ENCODE measurements at regions not wholly inside any gene's neighbourhood (a gene's known extent, or its start where the extent isn't known, plus 50 kb on each side); places are given as distances from the start of the nearest gene placed in this dataset.
"Not testable (repeated sequence)": the region's sequence is repeated elsewhere in the genome, so short reads cannot be mapped to it uniquely, and the experiment has no call there.

DNA sequence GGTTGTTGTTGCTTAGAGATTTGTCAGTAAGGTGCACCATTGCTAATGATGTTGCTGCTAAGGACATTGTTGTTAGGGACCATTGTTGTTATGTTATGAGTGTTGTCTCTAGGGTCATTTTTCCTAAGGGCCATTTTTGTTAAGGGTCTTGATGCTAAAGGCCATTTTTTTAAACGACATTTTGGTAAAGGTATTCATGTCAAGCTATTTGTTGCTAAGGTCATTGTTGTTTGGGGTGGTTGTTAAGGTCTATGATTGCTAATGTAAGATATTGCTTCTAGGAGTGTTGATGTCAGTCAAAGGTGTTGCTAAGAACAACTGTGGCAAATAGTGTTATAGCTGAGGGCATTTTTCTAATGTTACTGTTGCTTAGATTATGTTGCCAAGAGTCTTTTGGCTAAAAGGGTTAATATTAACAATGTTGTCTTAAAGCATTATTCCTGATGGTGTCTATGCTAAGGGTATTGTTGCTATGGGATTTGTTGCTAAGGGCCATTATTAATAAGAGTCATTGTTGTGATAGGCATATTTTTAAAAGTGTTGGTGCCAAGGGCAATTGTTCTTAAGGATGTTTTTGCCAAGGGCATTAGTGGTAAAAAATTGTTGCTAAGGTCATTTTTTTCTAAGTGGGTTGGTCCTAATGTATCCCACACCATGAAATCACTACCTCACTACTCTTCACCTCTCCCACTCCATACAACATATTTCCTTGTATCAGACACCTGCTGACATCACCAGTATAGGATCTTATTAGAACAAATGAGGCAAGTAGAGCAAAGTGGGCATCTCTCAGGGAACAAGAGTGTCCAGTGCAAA lies 56.2 kb downstream of the SPATA31A6 start:
- H3K27ac ChIP-seq (ENCODE audit: low read depth, low read length); H3K9me3 ChIP-seq (ENCODE audit: control insufficient read depth, insufficient read depth, low read depth, low read length); H3K4me1 ChIP-seq (ENCODE audit: control insufficient read depth, insufficient read depth, low read length); H3K4me3 ChIP-seq (ENCODE audit: low read depth, low read length); H3K36me3 ChIP-seq (ENCODE audit: control insufficient read depth, insufficient read depth, low read length); H3K27me3 ChIP-seq (ENCODE audit: control insufficient read depth, insufficient read depth, low read length); H3K9ac ChIP-seq (ENCODE audit: low read length): not testable (repeated sequence)

DNA sequence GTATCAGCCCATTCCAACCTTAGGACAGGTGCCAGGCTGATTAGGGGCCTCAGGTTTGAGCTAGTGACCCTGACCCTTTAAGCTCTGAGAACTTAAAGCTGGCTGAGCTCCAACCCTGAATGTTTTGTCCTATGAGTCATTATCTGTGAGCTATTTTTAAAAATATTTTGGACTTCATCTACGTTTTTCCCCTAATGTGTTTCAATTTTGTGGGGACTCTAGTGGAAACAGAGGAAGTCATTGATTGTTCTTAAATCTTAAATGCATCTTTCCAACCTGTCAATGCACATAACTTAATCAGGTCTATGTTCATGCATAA lies 56.8 kb downstream of the SPATA31A6 start:
- not testable (repeated sequence) for H3K27ac ChIP-seq (ENCODE audit: low read depth, low read length); H3K9me3 ChIP-seq (ENCODE audit: control insufficient read depth, insufficient read depth, low read depth, low read length); H3K4me3 ChIP-seq (ENCODE audit: low read depth, low read length); H3K27me3 ChIP-seq (ENCODE audit: control insufficient read depth, insufficient read depth, low read length); H3K36me3 ChIP-seq (ENCODE audit: control insufficient read depth, insufficient read depth, low read length); H3K9ac ChIP-seq (ENCODE audit: low read length); H3K4me1 ChIP-seq (ENCODE audit: control insufficient read depth, insufficient read depth, low read length)

DNA sequence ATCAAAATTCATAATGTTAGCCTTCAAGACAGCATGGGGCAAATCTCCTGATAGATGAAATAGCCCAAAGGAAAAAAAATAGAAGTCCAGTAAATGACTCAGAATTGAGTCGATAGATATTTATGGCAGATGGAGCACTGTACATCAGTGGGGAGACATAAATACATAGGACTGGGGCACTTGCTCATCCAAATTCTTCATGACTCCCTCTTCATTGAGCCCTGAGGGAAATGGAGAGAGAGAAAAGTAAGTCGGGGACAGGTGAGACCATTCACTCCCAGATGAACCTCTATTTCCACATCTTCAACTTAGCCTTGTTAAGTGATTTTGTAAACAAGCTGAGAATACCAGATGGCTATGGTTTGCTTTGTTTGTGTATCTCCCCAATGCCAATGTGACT lies 59.8 kb downstream of the SPATA31A6 start:
- not testable (repeated sequence) for H3K27ac ChIP-seq (ENCODE audit: low read depth, low read length); H3K9me3 ChIP-seq (ENCODE audit: control insufficient read depth, insufficient read depth, low read depth, low read length); H3K27me3 ChIP-seq (ENCODE audit: control insufficient read depth, insufficient read depth, low read length); H3K4me1 ChIP-seq (ENCODE audit: control insufficient read depth, insufficient read depth, low read length); H3K36me3 ChIP-seq (ENCODE audit: control insufficient read depth, insufficient read depth, low read length); H3K4me3 ChIP-seq (ENCODE audit: low read depth, low read length); H3K9ac ChIP-seq (ENCODE audit: low read length)

DNA sequence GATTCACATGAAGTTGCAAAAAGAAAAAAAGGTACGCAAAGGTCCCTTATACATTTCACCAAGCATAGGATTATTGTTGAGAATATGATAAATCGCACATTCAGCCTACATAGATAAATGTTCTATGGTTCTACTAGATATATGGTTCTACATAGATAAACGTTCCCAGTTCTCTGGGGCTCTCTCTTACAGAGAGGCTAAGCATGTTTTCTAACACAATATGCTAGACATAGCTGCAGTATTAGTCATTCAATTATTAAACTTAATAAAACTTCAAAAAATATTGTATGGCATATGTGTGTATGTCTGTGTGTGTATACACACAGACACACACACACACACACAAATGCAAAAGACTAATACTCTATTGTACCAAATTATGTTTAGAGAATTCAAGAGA lies 60.4 kb downstream of the SPATA31A6 start:
- not testable (repeated sequence) for H3K4me1 ChIP-seq (ENCODE audit: control insufficient read depth, insufficient read depth, low read length); H3K9ac ChIP-seq (ENCODE audit: low read length); H3K27me3 ChIP-seq (ENCODE audit: control insufficient read depth, insufficient read depth, low read length); H3K36me3 ChIP-seq (ENCODE audit: control insufficient read depth, insufficient read depth, low read length); H3K9me3 ChIP-seq (ENCODE audit: control insufficient read depth, insufficient read depth, low read depth, low read length); H3K4me3 ChIP-seq (ENCODE audit: low read depth, low read length); H3K27ac ChIP-seq (ENCODE audit: low read depth, low read length)

DNA sequence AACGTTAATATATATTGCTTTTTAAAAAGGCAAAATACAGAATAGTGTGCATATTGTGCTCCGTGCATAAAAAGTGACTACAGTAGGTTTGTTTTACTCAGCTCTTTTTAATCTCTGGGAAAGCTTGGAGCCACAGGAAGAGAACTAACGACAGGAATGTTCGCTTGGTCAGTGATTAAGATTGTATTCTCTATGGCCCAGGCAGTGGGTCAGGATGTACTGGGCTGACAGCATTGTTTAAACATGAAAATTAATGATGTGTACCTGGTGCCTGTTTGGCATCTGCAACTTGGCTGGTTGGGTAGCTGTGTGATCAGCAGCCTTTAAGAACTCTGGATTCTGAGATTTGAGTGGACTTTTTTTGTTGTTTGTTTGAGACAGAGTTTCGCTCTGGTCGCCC lies 85.3 kb downstream of the SPATA31A6 start:
- not testable (repeated sequence) for H3K4me3 ChIP-seq (ENCODE audit: low read depth, low read length); H3K9ac ChIP-seq (ENCODE audit: low read length); H3K4me1 ChIP-seq (ENCODE audit: control insufficient read depth, insufficient read depth, low read length); H3K27ac ChIP-seq (ENCODE audit: low read depth, low read length); H3K9me3 ChIP-seq (ENCODE audit: control insufficient read depth, insufficient read depth, low read depth, low read length); H3K27me3 ChIP-seq (ENCODE audit: control insufficient read depth, insufficient read depth, low read length); H3K36me3 ChIP-seq (ENCODE audit: control insufficient read depth, insufficient read depth, low read length)

DNA sequence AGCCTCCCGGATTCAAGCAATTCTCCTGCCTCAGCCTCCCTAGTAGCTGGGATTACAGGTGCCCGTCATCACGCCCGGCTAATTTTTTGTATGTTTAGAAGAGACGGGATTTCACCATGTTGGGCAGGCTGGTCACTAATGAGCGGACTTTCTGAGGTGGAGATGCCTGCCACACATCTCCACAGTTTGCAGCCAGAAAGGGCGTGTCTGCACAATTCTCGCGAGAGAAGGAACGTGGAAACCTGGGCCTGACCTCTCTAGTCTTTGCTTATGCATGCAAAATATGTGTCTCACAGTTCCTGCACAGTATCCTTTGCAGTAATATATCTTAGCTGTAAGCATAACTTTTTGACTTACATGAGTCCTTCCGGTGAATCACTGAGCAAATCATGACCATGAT lies 85.7 kb downstream of the SPATA31A6 start:
- not testable (repeated sequence) for H3K4me1 ChIP-seq (ENCODE audit: control insufficient read depth, insufficient read depth, low read length)

DNA sequence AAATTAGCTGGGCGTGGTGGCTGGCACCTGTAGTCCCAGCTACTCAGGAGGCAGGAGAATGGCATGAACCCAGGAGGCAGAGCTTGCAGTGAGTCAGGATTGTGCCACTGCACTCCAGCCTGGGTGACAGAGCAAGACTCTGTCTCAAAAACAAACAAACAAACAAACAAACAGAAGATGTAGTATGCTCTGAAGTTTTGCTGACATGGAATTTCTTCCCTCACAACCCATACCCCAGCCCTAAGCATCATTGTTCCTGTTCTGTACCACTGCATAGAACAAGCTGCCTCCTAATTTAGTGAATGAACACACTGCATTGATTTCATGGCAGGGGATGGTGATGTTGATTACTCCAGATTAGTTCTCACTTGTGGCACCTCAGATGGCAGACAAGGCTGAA lies 89.7 kb downstream of the SPATA31A6 start:
- H3K36me3 ChIP-seq (ENCODE audit: control insufficient read depth, insufficient read depth, low read length); H3K4me3 ChIP-seq (ENCODE audit: low read depth, low read length); H3K9me3 ChIP-seq (ENCODE audit: control insufficient read depth, insufficient read depth, low read depth, low read length); H3K27me3 ChIP-seq (ENCODE audit: control insufficient read depth, insufficient read depth, low read length); H3K4me1 ChIP-seq (ENCODE audit: control insufficient read depth, insufficient read depth, low read length); H3K9ac ChIP-seq (ENCODE audit: low read length); H3K27ac ChIP-seq (ENCODE audit: low read depth, low read length): not testable (repeated sequence)

More for the DNA sequence above, 85.7 kb downstream of the SPATA31A6 start:
- H3K9me3 ChIP-seq (ENCODE audit: control insufficient read depth, insufficient read depth, low read depth, low read length); H3K27me3 ChIP-seq (ENCODE audit: control insufficient read depth, insufficient read depth, low read length); H3K36me3 ChIP-seq (ENCODE audit: control insufficient read depth, insufficient read depth, low read length); H3K4me3 ChIP-seq (ENCODE audit: low read depth, low read length); H3K27ac ChIP-seq (ENCODE audit: low read depth, low read length); H3K9ac ChIP-seq (ENCODE audit: low read length): not testable (repeated sequence)

DNA sequence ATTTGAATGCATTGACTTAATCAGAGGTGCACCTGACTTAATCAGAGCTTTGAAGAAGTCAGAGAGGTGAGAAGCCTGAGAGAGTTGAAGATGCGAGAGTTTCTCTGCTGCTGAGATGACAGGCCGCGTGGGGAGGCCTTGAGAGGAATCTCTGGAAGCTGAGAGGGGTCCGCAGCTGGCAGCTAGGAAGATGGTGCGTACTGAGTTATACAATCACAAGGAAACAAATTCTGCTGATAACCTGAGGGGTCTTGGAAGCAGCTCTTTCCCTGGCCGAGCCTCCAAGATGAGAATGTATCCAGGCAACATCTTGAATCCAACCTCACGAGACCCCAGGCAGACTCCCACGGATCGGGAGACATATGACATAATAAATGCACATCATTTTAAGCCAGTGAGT lies 91.7 kb downstream of the SPATA31A6 start:
- H3K4me3 ChIP-seq (ENCODE audit: low read depth, low read length): no peak overlapping the region

DNA sequence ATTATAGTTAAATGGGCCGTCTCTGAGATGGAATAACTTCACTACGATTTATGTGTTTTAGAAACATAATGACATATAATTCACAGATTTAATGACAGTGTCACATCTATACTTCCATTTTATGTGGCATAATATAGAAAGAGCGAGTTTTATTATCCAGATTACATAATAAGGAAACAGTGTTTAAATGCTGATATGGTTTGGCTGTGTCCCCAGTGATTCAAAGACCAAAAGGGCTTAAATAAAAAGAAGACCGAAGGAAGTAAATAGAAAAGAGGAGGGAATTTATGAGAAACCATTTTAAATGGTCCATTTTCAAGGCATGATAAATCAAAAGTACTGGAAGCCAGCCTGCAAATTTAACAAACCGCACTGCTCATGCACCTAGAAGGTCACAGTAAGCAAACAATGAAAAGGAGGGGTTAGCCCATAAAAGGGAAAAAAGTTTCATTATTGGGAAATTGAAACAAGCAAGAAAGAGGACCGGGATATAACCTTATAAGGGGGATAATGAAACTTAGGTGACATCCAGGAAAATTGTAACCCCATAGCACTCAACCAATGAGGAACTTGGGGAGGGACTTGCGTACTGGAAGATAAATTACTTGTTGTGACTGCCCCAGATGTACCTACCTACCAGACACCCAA lies 99.2 kb downstream of the SPATA31A6 start:
- H3K27me3 ChIP-seq (ENCODE audit: control insufficient read depth, insufficient read depth, low read length); H3K4me3 ChIP-seq (ENCODE audit: low read depth, low read length); H3K27ac ChIP-seq (ENCODE audit: low read depth, low read length); H3K9me3 ChIP-seq (ENCODE audit: control insufficient read depth, insufficient read depth, low read depth, low read length); H3K36me3 ChIP-seq (ENCODE audit: control insufficient read depth, insufficient read depth, low read length); H3K9ac ChIP-seq (ENCODE audit: low read length); H3K4me1 ChIP-seq (ENCODE audit: control insufficient read depth, insufficient read depth, low read length): not testable (repeated sequence)

More for the DNA sequence above, 91.7 kb downstream of the SPATA31A6 start:
- no peaks in the 10 kb centered on the region for H3K27me3 ChIP-seq (ENCODE audit: control insufficient read depth, insufficient read depth, low read length)
- no peak overlapping the region for H3K9ac ChIP-seq (ENCODE audit: low read length)
- H3K27ac ChIP-seq (ENCODE audit: low read depth, low read length): no peak overlapping the region
- no peaks in the 10 kb centered on the region for H3K9me3 ChIP-seq (ENCODE audit: control insufficient read depth, insufficient read depth, low read depth, low read length)
- no peaks in the 10 kb centered on the region for H3K4me1 ChIP-seq (ENCODE audit: control insufficient read depth, insufficient read depth, low read length)
- H3K36me3 ChIP-seq (ENCODE audit: control insufficient read depth, insufficient read depth, low read length): no peaks in the 10 kb centered on the region

DNA sequence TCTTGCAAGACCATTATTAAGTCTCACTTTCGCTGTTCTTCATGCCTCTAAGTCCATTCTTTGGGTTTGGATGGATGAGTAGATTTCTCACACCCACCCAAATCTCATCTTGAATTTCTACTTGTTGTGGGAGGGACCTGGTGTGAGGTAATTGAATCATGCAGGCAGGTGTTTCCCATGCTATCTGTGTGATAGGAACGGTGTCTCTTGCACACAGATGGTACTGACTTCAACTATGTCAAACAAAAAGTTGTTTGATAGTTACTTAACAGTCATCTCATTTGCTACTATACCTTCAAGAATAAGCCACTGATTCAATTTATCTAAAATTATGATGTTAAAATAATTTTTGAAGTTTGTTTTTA lies 99.7 kb downstream of the SPATA31A6 start:
- H3K4me1 ChIP-seq (ENCODE audit: control insufficient read depth, insufficient read depth, low read length); H3K9ac ChIP-seq (ENCODE audit: low read length); H3K27me3 ChIP-seq (ENCODE audit: control insufficient read depth, insufficient read depth, low read length); H3K36me3 ChIP-seq (ENCODE audit: control insufficient read depth, insufficient read depth, low read length); H3K27ac ChIP-seq (ENCODE audit: low read depth, low read length); H3K4me3 ChIP-seq (ENCODE audit: low read depth, low read length); H3K9me3 ChIP-seq (ENCODE audit: control insufficient read depth, insufficient read depth, low read depth, low read length): not testable (repeated sequence)

DNA sequence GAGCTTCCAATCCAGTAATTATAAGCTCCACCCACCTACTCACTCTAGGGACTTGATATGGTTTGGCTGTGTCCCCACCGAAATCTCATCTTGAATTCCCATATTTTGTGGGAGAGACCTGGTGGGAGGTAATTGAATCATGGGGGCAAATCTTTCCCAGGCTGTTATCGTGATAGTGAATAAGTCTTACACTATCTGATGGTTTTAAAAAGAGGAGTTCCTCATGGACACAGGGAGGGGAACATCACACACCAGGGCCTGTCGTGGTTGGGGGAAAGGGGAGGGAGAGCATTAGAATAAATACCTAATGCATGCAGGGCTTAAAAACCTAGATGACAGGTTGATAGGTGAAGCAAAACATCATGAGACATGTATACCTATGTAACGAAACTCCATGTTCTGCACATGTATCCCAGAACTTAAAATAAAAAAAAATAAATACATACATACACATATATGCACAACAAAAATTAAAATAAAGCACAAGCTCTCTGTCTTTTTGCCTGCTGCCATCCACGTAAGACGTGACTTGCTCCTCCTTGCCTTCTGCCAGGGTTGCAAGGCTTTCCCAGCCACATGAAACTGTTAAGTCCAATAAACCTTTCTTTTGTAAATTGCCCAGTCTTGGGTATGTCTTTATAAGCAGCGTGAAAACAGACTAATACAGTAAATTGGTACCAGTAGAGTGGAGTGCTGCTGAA lies 102.8 kb downstream of the SPATA31A6 start:
- H3K4me1 ChIP-seq (ENCODE audit: control insufficient read depth, insufficient read depth, low read length); H3K27me3 ChIP-seq (ENCODE audit: control insufficient read depth, insufficient read depth, low read length); H3K9me3 ChIP-seq (ENCODE audit: control insufficient read depth, insufficient read depth, low read depth, low read length); H3K27ac ChIP-seq (ENCODE audit: low read depth, low read length); H3K36me3 ChIP-seq (ENCODE audit: control insufficient read depth, insufficient read depth, low read length); H3K4me3 ChIP-seq (ENCODE audit: low read depth, low read length); H3K9ac ChIP-seq (ENCODE audit: low read length): not testable (repeated sequence)
